Large intestine (tissue), 3 donors: ENCODE measurements at regions not wholly inside any gene's neighbourhood (a gene's known extent, or its start where the extent isn't known, plus 50 kb on each side); places are given as distances from the start of the nearest gene placed in this dataset.
"Not testable (repeated sequence)": the region's sequence is repeated elsewhere in the genome, so short reads cannot be mapped to it uniquely, and the experiment has no call there.

Experiments used
- DNase-seq, 2 donors: peaks; one replicate each; pipeline versions ENCODE4 v3.0.0 to v3.0.0-alpha.2; 2013
- H3K27ac ChIP-seq: one replicate; pipeline ENCODE4 v1.5.1; 2013; ENCODE audit warnings: low read length
- H3K27me3 ChIP-seq: 2 replicates; pipeline ENCODE4 v1.6.1; 2013; ENCODE audit warnings: low read length; ENCODE audit not compliant: control insufficient read depth, insufficient read depth
- H3K36me3 ChIP-seq: 2 replicates; pipeline ENCODE4 v1.6.1; 2013; ENCODE audit warnings: low read length; ENCODE audit not compliant: control insufficient read depth, insufficient read depth
- H3K4me1 ChIP-seq: one replicate; pipeline ENCODE4 v1.6.1; 2013; ENCODE audit warnings: low read length; ENCODE audit not compliant: control insufficient read depth, insufficient read depth
- H3K4me3 ChIP-seq: one replicate; pipeline ENCODE4 v1.5.1; 2013; ENCODE audit warnings: low read length
- H3K9me3 ChIP-seq: one replicate; pipeline ENCODE4 v1.6.1; 2013; ENCODE audit warnings: mild to moderate bottlenecking, low read depth, low read length, moderate library complexity; ENCODE audit not compliant: control insufficient read depth
- WGBS: methylation state at CpG from one replicate; pipeline ENCODE4 v1.1.5; 2013; ENCODE audit warnings: low lambda C conversion rate; ENCODE audit not compliant: insufficient coverage; 5-methylcytosine and 5-hydroxymethylcytosine counted together

GRCh38 chr6:47180633-47181032 is 129.1 kb downstream of the TNFRSF21 start:
- Histone ChIP-seq H3K4me1 (no peaks in the 10 kb centered on the region), H3K27ac (no peak overlapping the region), H3K27me3 (no peaks in the 10 kb centered on the region), H3K4me3 (no peak overlapping the region), H3K9me3 (no peaks in the 10 kb centered on the region), H3K36me3 (no peaks in the 10 kb centered on the region)
- DNase-seq, result no peak
- WGBS, result no CpG with 5 or more reads among the region's 2 CpGs

DNA sequence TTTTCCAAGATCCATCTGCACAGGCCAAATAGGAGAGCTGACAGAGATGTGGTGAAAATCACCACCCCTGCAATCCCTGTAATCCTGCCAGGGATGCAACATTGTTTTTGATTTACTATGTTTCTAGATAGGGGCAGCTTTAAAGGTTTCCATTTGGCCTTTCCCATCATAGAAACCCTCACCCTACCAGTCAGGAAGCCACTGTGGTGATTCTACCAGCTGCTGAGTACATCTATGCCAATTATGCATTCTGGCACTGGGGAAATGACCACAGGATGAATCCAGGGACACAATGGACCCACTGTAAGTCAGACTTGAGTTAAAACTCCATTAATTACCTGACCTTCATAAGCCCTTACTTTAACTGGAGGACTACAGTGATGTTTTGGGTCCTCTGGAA is 130.4 kb downstream of the TNFRSF21 start:
- no peaks in the 10 kb centered on the region for H3K4me1 ChIP-seq
- H3K9me3 ChIP-seq, result no peaks in the 10 kb centered on the region
- no peak overlapping the region for H3K4me3 ChIP-seq
- no peaks in the 10 kb centered on the region for H3K27me3 ChIP-seq
- H3K27ac ChIP-seq, result no peak overlapping the region
- no peaks in the 10 kb centered on the region for H3K36me3 ChIP-seq
- no peak for DNase-seq

DNA sequence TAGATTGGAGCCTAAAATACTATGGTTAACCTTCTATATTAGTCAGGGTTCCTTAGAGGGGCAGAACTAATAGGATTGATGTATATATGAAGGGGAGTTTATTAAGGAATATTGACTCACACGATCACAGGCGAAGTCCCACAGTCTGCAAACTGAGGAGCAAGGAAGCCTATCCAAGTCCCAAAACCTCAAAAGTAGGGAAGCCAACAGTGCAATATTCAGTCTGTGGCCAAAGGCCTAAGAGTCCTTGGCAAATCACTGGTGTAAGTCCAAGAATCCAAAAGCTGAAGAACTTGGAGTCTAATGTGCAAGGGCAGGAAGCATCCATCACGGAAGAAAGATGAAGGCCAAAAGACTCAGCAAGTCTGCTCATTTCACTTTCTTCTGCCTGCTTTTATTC is 133.5 kb upstream of the ADGRF1 start:
- Histone ChIP-seq H3K4me3 (no peak overlapping the region), H3K4me1 (no peaks in the 10 kb centered on the region), H3K27ac (no peak overlapping the region), H3K9me3 (no peaks in the 10 kb centered on the region), H3K36me3 (no peaks in the 10 kb centered on the region), H3K27me3 (no peaks in the 10 kb centered on the region)
- DNase-seq, result no peak
- WGBS, result no CpG with 5 or more reads among the region's 3 CpGs

DNA sequence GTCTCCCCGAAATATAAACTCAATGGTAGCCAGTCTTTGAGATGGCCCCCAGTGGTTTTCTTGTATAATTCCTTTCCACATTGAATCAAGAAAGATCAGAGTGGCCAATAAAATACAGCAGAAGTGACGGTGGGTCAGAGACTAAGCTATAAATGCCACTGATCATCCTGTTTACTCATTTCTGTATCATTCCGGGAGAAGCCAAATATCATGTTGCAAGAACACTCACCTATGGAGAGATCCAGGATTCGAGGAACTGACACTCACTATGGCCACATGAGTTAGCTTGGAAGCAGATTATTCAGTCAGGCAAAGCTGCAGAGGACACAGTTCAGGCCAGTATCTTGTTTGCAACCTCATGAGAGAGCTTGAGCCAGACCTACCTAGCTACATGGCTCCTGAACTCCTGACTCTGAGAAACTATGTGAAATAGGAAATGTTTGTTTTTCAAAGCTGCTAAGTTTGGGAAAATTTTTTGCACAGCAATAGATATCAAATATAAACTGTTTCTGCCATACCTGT is 132.4 kb upstream of the ADGRF1 start:
- no peak overlapping the region for H3K4me3 ChIP-seq
- no peaks in the 10 kb centered on the region for H3K9me3 ChIP-seq
- H3K27me3 ChIP-seq, result no peaks in the 10 kb centered on the region
- H3K36me3 ChIP-seq, result no peaks in the 10 kb centered on the region
- WGBS, result no CpG with 5 or more reads among the region's 4 CpGs
- no peak for DNase-seq
- H3K27ac ChIP-seq, result no peak overlapping the region
- no peaks in the 10 kb centered on the region for H3K4me1 ChIP-seq

DNA sequence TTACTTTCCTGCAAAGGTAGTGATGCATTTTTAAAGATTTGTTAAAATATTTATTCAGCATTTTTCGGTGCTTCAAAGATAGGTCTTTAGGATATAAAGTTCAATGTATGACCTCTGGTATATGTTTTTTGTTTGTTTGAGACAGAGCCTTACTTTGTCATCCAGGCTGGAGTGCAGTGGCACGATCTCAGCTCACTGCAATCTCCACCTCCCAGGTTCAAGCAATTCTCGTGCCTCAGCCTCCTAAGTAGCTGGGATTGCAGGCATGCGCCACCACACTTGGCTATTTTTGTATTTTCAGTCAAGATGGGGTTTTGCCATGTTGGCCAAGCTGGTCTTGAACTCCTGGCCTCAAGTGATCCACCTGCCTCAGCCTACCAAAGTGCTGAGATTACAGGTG is 131.9 kb upstream of the ADGRF1 start:
- WGBS, result 100% methylated on average over 1 of the region's 4 CpGs
- not testable (repeated sequence) for H3K4me3 ChIP-seq, H3K4me1 ChIP-seq, H3K9me3 ChIP-seq, H3K27ac ChIP-seq, DNase-seq, H3K27me3 ChIP-seq, H3K36me3 ChIP-seq

DNA sequence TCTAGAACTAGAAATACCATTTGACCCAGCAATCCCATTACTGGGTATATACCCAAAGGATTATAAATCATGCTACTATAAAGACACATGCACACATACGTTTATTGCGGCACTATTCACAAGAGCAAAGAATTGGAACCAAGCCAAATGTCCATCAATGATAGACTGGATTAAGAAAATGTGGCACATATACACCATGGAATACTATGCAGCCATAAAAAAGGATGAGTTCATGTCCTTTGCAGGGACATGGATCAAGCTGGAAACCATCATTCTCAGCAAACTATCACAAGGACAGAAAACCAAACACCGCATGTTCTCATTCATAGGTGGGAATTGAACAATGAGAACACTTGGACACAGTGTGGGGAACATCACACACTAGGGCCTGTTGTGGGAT is 131.0 kb upstream of the ADGRF1 start:
- not testable (repeated sequence) for DNase-seq, H3K36me3 ChIP-seq, H3K27me3 ChIP-seq, H3K4me1 ChIP-seq, H3K9me3 ChIP-seq, H3K4me3 ChIP-seq, H3K27ac ChIP-seq
- no CpG with 5 or more reads among the region's 3 CpGs for WGBS

- Histone ChIP-seq H3K9me3 (no peaks in the 10 kb centered on the region), H3K36me3 (no peaks in the 10 kb centered on the region), H3K4me3 (no peak overlapping the region), H3K4me1 (no peaks in the 10 kb centered on the region), H3K27ac (no peak overlapping the region), H3K27me3 (no peaks in the 10 kb centered on the region)
- no CpG with 5 or more reads among the region's 3 CpGs for WGBS
- no peak for DNase-seq
Measured at GRCh38 chr6:47170617-47170947, 128.4 kb upstream of the ADGRF1 start.

DNA sequence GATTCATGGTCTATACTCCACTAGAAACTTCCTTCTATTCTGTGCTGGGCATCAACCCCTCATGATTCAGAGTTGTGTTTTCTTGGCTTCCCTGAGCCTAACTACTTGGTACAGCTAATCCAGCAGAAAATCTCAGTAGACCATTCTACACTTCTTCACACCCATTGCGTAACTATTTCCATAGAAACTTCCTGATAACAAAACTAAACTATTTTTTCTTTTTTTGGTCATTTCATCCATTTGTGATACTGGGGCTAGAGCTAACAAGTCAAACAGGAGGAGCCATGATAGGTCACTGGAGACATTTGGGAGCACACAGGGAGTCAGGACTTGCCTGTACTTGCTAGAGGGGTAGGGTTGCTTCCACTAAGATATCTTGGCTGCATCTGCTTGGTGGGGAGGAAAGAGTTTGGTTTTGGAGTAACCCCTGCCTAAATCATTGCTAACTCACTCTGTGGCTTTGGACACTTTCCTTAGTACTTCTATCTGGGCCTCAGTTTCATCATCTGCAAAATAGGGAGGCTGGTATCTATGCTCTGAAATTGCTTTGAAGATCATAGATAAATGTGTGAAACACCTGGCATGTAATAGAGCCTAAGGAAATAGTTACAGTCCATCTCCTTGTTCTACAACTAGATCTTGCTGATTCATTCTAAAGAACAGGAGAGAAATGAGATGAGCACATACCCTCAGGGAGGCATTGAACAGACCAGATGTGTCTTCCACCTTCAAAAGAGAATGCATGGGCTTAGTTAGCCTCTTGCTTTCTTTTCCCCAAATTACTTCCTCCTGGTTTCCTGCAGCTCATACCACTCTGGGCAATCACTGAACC is 127.9 kb upstream of the ADGRF1 start:
- DNase-seq, result no peak
- H3K27ac ChIP-seq, result no peak overlapping the region
- H3K4me1 ChIP-seq, result no peaks in the 10 kb centered on the region
- no peaks in the 10 kb centered on the region for H3K9me3 ChIP-seq
- H3K4me3 ChIP-seq, result no peak overlapping the region
- WGBS, result 100% methylated on average over 1 of the region's 1 CpG
- no peaks in the 10 kb centered on the region for H3K27me3 ChIP-seq
- H3K36me3 ChIP-seq, result no peaks in the 10 kb centered on the region

DNA sequence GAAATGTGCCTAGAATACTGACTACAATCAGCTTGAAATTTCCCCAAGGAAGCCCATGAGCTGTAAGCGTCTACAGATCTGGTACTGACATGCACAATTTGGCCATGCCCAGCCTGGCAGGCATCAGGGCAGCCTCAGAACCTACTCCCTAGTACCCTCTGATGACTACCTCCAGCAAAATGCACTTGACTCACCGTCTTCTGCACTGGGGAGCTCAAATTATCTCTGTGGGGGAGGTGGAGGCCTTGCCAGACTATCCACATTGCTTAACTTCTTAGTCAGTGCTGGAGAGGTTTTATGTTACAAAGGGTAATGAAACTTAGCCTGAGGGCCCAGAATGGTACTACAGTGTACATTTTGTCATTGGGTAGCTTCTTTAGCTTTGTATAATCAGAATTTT is 126.0 kb upstream of the ADGRF1 start:
- Histone ChIP-seq H3K9me3 (no peaks in the 10 kb centered on the region), H3K4me1 (no peaks in the 10 kb centered on the region), H3K36me3 (no peaks in the 10 kb centered on the region), H3K4me3 (no peak overlapping the region), H3K27me3 (no peaks in the 10 kb centered on the region), H3K27ac (no peak overlapping the region)
- WGBS, result no CpG with 5 or more reads among the region's 2 CpGs
- DNase-seq, result no peak

DNA sequence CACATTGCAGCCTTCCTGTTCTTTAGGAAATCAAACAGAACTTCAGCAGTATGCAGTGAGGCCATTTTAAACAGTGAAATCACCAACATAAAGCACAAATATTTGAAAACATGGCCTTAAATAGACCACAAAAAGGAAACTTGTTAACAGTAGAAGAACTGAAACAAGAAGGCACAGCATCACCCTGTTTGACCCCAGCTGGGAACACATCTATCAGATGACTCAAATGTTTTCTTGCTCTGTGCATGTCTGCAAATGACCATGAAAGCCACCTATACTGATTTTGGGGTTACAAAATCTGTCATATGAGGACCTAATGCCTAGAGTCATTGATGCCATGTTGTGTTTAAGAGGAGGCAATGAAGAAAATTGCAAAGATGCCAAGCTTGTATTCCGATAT is 123.8 kb upstream of the ADGRF1 start:
- WGBS, result 100% methylated on average over 1 of the region's 1 CpG
- Histone ChIP-seq H3K27me3 (no peaks in the 10 kb centered on the region), H3K27ac (no peak overlapping the region)

GRCh38 chr6:47164877-47165276 is 122.7 kb upstream of the ADGRF1 start:
- no peaks in the 10 kb centered on the region for H3K9me3 ChIP-seq
- H3K27ac ChIP-seq, result no peak overlapping the region
- no peak for DNase-seq
- H3K4me1 ChIP-seq, result no peaks in the 10 kb centered on the region
- no peaks in the 10 kb centered on the region for H3K36me3 ChIP-seq
- no peaks in the 10 kb centered on the region for H3K27me3 ChIP-seq
- no peak overlapping the region for H3K4me3 ChIP-seq

More for the DNA sequence above, 123.8 kb upstream of the ADGRF1 start:
- DNase-seq, result no peak
- H3K36me3 ChIP-seq, result no peaks in the 10 kb centered on the region
- H3K4me3 ChIP-seq, result no peak overlapping the region
- H3K9me3 ChIP-seq, result no peaks in the 10 kb centered on the region
- H3K4me1 ChIP-seq, result no peaks in the 10 kb centered on the region
